ENCODE measurements at regions not wholly inside any gene's neighbourhood (a gene's known extent, or its start where the extent isn't known, plus 50 kb on each side); places are given as distances from the start of the nearest gene placed in this dataset.

DNA sequence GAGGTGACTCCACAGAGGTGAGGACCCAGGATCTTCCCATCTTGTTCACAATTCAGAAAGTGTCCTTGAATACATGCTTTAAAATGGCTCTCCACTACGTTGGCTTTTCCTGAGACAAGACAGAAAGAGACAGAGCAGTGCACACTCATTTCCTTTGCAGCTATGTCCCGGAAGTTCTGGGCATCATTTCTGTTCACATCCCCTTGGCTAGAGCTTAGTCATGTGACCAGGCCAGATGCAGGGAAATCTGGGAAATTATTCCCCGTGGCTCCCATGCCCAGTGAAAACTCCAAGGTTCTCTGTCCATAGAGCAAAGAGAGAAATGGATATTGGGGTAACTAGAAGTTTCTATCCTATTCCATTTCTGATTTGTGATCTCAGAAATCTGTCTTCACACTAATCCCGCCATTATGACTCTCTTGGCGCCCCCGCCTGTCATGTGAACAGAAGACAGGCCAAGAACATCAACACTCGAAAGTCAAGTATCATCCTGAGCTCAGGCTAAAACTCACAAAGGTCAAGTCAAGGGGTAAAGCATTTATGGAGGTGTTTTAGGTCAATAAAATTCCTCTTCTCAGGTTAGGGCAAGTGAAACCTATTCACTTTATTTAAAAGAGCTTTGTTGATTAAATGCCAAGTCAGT, 251.4 kb upstream of the HABP2 start:
- TF ChIP-seq, protein P1, sequence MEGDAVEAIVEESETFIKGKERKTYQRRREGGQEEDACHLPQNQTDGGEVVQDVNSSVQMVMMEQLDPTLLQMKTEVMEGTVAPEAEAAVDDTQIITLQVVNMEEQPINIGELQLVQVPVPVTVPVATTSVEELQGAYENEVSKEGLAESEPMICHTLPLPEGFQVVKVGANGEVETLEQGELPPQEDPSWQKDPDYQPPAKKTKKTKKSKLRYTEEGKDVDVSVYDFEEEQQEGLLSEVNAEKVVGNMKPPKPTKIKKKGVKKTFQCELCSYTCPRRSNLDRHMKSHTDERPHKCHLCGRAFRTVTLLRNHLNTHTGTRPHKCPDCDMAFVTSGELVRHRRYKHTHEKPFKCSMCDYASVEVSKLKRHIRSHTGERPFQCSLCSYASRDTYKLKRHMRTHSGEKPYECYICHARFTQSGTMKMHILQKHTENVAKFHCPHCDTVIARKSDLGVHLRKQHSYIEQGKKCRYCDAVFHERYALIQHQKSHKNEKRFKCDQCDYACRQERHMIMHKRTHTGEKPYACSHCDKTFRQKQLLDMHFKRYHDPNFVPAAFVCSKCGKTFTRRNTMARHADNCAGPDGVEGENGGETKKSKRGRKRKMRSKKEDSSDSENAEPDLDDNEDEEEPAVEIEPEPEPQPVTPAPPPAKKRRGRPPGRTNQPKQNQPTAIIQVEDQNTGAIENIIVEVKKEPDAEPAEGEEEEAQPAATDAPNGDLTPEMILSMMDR (IDR thresholded peaks at IDR 0.05; ENCODE audit: low read length), result peak; percentile 64
- TF ChIP-seq EZH2 (IDR thresholded peaks at IDR 0.05; ENCODE audit: borderline replicate concordance, low read length), result no peak

Measured in OCI-LY1 (cell line).